Neural progenitor cell (in vitro differentiated cells): ENCODE measurements at regions not wholly inside any gene's neighbourhood (a gene's known extent, or its start where the extent isn't known, plus 50 kb on each side); places are given as distances from the start of the nearest gene placed in this dataset.

Experiments used
- EZH2 ChIP-seq: fragments of 200-600 bp; sonication (generic); IDR thresholded peaks from 2 replicates; pipeline ENCODE4 v1.6.1; 2017; ENCODE audit warnings: antibody characterized with exemption, mild to moderate bottlenecking, moderate library complexity
- EZH2phosphoT487 ChIP-seq: fragments of 200-600 bp; sonication (generic); IDR thresholded peaks from 2 replicates; pipeline ENCODE4 v1.6.1; 2017; ENCODE audit warnings: antibody characterized with exemption
- TF ChIP-seq, protein P1 (sequence below): fragments of 200-600 bp; sonication (generic); IDR thresholded peaks from 2 replicates; pipeline ENCODE4 v1.5.1; 2017; ENCODE audit warnings: antibody characterized with exemption, mild to moderate bottlenecking

- TF ChIP-seq, protein P1, sequence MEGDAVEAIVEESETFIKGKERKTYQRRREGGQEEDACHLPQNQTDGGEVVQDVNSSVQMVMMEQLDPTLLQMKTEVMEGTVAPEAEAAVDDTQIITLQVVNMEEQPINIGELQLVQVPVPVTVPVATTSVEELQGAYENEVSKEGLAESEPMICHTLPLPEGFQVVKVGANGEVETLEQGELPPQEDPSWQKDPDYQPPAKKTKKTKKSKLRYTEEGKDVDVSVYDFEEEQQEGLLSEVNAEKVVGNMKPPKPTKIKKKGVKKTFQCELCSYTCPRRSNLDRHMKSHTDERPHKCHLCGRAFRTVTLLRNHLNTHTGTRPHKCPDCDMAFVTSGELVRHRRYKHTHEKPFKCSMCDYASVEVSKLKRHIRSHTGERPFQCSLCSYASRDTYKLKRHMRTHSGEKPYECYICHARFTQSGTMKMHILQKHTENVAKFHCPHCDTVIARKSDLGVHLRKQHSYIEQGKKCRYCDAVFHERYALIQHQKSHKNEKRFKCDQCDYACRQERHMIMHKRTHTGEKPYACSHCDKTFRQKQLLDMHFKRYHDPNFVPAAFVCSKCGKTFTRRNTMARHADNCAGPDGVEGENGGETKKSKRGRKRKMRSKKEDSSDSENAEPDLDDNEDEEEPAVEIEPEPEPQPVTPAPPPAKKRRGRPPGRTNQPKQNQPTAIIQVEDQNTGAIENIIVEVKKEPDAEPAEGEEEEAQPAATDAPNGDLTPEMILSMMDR: no peak
- no peak for TF ChIP-seq EZH2
- TF ChIP-seq EZH2phosphoT487: no peak
These were observed 246.4 kb upstream of the AMIGO2 start for GRCh38 chr12:47326190-47326589.
